H9 (cell line): ENCODE measurements at regions not wholly inside any gene's neighbourhood (a gene's known extent, or its start where the extent isn't known, plus 50 kb on each side); places are given as distances from the start of the nearest gene placed in this dataset.

ENCODE experiments used
- DNase-seq: peaks from one replicate; pipeline ENCODE4 v3.0.0-alpha.2; 2017
- H2AFZ ChIP-seq: one replicate; pipeline ENCODE4 v1.6.1; 2013; ENCODE audit warnings: mild to moderate bottlenecking, low read length, control low read depth, moderate library complexity
- H2AK5ac ChIP-seq: 2 replicates; pipeline ENCODE4 v1.6.1; 2013; ENCODE audit warnings: low read length, control low read depth, mixed read lengths; ENCODE audit not compliant: insufficient read length
- H2BK120ac ChIP-seq: one replicate; pipeline ENCODE4 v1.6.1; 2013; ENCODE audit warnings: low read depth, mild to moderate bottlenecking, low read length, control low read depth, inconsistent platforms; ENCODE audit not compliant: poor library complexity, severe bottlenecking
- H2BK12ac ChIP-seq: 2 replicates; pipeline ENCODE4 v1.6.1; 2013; ENCODE audit warnings: low read length, control low read depth, mixed read lengths, low read depth; ENCODE audit not compliant: insufficient read length
- H2BK15ac ChIP-seq: 2 replicates; pipeline ENCODE4 v1.6.1; 2013; ENCODE audit warnings: low read depth, low read length, control low read depth
- H2BK20ac ChIP-seq: one replicate; pipeline ENCODE4 v1.6.1; 2013; ENCODE audit warnings: low read depth, mild to moderate bottlenecking, low read length, control low read depth, inconsistent platforms; ENCODE audit not compliant: poor library complexity, severe bottlenecking
- H2BK5ac ChIP-seq: 2 replicates; pipeline ENCODE4 v1.6.1; 2013; ENCODE audit warnings: low read length, control low read depth, mixed read lengths; ENCODE audit not compliant: insufficient read length
- H3K14ac ChIP-seq: 2 replicates; pipeline ENCODE4 v1.6.1; 2013; ENCODE audit warnings: low read length, control low read depth; ENCODE audit not compliant: insufficient read depth
- H3K18ac ChIP-seq: 2 replicates; pipeline ENCODE4 v1.6.1; 2013; ENCODE audit warnings: low read depth, mild to moderate bottlenecking, mixed read lengths, low read length, control low read depth; ENCODE audit not compliant: insufficient read length
- H3K23ac ChIP-seq: 2 replicates; pipeline ENCODE4 v1.6.1; 2013; ENCODE audit warnings: low read length, control low read depth, mixed read lengths, low read depth; ENCODE audit not compliant: insufficient read length
- H3K23me2 ChIP-seq: 2 replicates; pipeline ENCODE4 v1.6.1; 2013; ENCODE audit warnings: low read depth, mild to moderate bottlenecking, mixed read lengths, low read length, control low read depth; ENCODE audit not compliant: insufficient read length, poor library complexity, severe bottlenecking
- H3K27ac ChIP-seq: 2 replicates; pipeline ENCODE4 v1.5.1; 2013; ENCODE audit warnings: low read length, control low read depth, mixed read lengths, low read depth; ENCODE audit not compliant: insufficient read length
- H3K27me3 ChIP-seq: 2 replicates; pipeline ENCODE4 v1.6.1; 2013; ENCODE audit warnings: low read length, control low read depth, inconsistent platforms; ENCODE audit not compliant: insufficient read depth
- H3K4ac ChIP-seq: 2 replicates; pipeline ENCODE4 v1.6.1; 2013; ENCODE audit warnings: low read depth, mild to moderate bottlenecking, control low read depth, inconsistent platforms, low read length, moderate library complexity
- H3K4me1 ChIP-seq: 2 replicates; pipeline ENCODE4 v1.6.1; 2013; ENCODE audit warnings: low read length, control low read depth, inconsistent platforms; ENCODE audit not compliant: insufficient read depth
- H3K4me2 ChIP-seq: 2 replicates; pipeline ENCODE4 v1.6.1; 2013; ENCODE audit warnings: low read length, control low read depth, mixed read lengths; ENCODE audit not compliant: insufficient read length, insufficient read depth
- H3K56ac ChIP-seq: 2 replicates; pipeline ENCODE4 v1.6.1; 2013; ENCODE audit warnings: low read depth, mild to moderate bottlenecking, mixed read lengths, low read length, control low read depth; ENCODE audit not compliant: insufficient read length
- H3K79me1 ChIP-seq: 2 replicates; pipeline ENCODE4 v1.6.1; 2013; ENCODE audit warnings: low read depth, mild to moderate bottlenecking, moderate library complexity, low read length, control low read depth, inconsistent platforms; ENCODE audit not compliant: insufficient read depth, poor library complexity, severe bottlenecking
- H3K79me2 ChIP-seq: 2 replicates; pipeline ENCODE4 v1.6.1; 2013; ENCODE audit warnings: low read length, control low read depth, inconsistent platforms; ENCODE audit not compliant: insufficient read depth
- H3K9ac ChIP-seq: 2 replicates; pipeline ENCODE4 v1.6.1; 2013; ENCODE audit warnings: low read length, control low read depth, mixed read lengths; ENCODE audit not compliant: insufficient read length; ENCODE audit errors: extremely low read depth
- H3K9me3 ChIP-seq: one replicate; pipeline ENCODE4 v1.6.1; 2013; ENCODE audit warnings: low read depth, low read length, inconsistent platforms; ENCODE audit not compliant: control insufficient read depth
- H3T11ph ChIP-seq: one replicate; pipeline ENCODE4 v1.6.1; 2013; ENCODE audit warnings: mild to moderate bottlenecking, low read length, control low read depth, inconsistent platforms
- H4K20me1 ChIP-seq: one replicate; pipeline ENCODE4 v1.6.1; 2013; ENCODE audit not compliant: control insufficient read depth, insufficient read length, insufficient read depth
- H4K5ac ChIP-seq: 2 replicates; pipeline ENCODE4 v1.6.1; 2013; ENCODE audit warnings: low read depth, mild to moderate bottlenecking, mixed read lengths, low read length, control low read depth; ENCODE audit not compliant: insufficient read length
- H4K8ac ChIP-seq: replicated peaks from 2 replicates; pipeline ENCODE4 v1.6.1; 2013; ENCODE audit warnings: low read length, control low read depth, mixed read lengths, low read depth; ENCODE audit not compliant: insufficient read length
- H4K91ac ChIP-seq: 2 replicates; pipeline ENCODE4 v1.6.1; 2013; ENCODE audit warnings: low read depth, mild to moderate bottlenecking, moderate library complexity, mixed read lengths, low read length, control low read depth; ENCODE audit not compliant: insufficient read length
- H3K27ac Mint-ChIP-seq, 3 experiments: 2 replicates in 2 of 3; 3 replicates in 1 of 3; pipeline ENCODE4 v1.8.0; 2020 to 2021; ENCODE audit warnings: mixed read lengths in 3 of 3, mild to moderate bottlenecking in 1 of 3, moderate library complexity in 1 of 3
- H3K27me3 Mint-ChIP-seq: 2 replicates; pipeline ENCODE4 v1.8.0; 2021; ENCODE audit warnings: low read depth, mild to moderate bottlenecking, moderate library complexity, mixed read lengths
- H3K36me3 Mint-ChIP-seq, 3 experiments: 2 replicates in 2 of 3; 3 replicates in 1 of 3; pipeline ENCODE4 v1.8.0; 2020 to 2021; ENCODE audit warnings: low read depth in 3 of 3, mixed read lengths in 3 of 3; ENCODE audit not compliant: insufficient read depth in 1 of 3
- H3K4me1 Mint-ChIP-seq, 2 experiments: 2 replicates each; pipeline ENCODE4 v1.8.0; 2020; ENCODE audit warnings: mixed read lengths in 2 of 2
- H3K4me3 Mint-ChIP-seq, 2 experiments: 2 replicates in 1 of 2; 3 replicates in 1 of 2; pipeline ENCODE4 v1.8.0; 2020 to 2021; ENCODE audit warnings: mild to moderate bottlenecking in 2 of 2, mixed read lengths in 2 of 2, moderate library complexity in 1 of 2
- H3K9me3 Mint-ChIP-seq, 2 experiments: 2 replicates in 1 of 2; 3 replicates in 1 of 2; pipeline ENCODE4 v1.8.0; 2020; ENCODE audit warnings: mild to moderate bottlenecking in 2 of 2, mixed read lengths in 2 of 2, moderate library complexity in 1 of 2
- WGBS: extraction: QIAGEN DNeasy Blood & Tissue Kit; methylation state at CpG from one replicate; pipeline ENCODE4 v1.1.7; 2013; ENCODE audit warnings: missing lambda C conversion rate, low lambda C conversion rate, mixed read lengths; ENCODE audit not compliant: insufficient read length; ENCODE audit errors: extremely low coverage; 5-methylcytosine and 5-hydroxymethylcytosine counted together
- TF ChIP-seq, protein P1 (sequence below): fragments of 200-600 bp; sonication (generic); conservative IDR thresholded peaks from 3 replicates; pipeline ENCODE4 v1.8.0; 2021; ENCODE audit warnings: antibody characterized with exemption, mild to moderate bottlenecking

- no peaks in the 10 kb centered on the region for H4K20me1 ChIP-seq
These were observed 199.2 kb downstream of the TFCP2L1 start for GRCh38 chr2:121085801-121086200.

More at GRCh38 chr2:121085801-121086200, 199.2 kb downstream of the TFCP2L1 start:
- Histone ChIP-seq H2BK15ac (no peak overlapping the region), H3K23ac (no peak overlapping the region), H2BK5ac (no peak overlapping the region), H4K5ac (no peak overlapping the region), H3K4ac (no peak overlapping the region), H3K27ac (no peak overlapping the region), H3K9me3 (no peaks in the 10 kb centered on the region), H3K18ac (no peak overlapping the region), H2BK120ac (no peak overlapping the region), H3K27me3 (no peaks in the 10 kb centered on the region; the same call in 1 of the 2 replicates), H3K4me2 (no peak overlapping the region), H2AK5ac (no peak overlapping the region), H2AFZ (no peak overlapping the region), H4K8ac (no peak overlapping the region), H3T11ph (no peak overlapping the region), H3K79me2 (no peaks in the 10 kb centered on the region), H4K91ac (no peak overlapping the region), H3K14ac (no peak overlapping the region), H3K79me1 (no peaks in the 10 kb centered on the region), H3K23me2 (no peaks in the 10 kb centered on the region), H3K9ac (no peak overlapping the region), H2BK12ac (no peak overlapping the region), H3K56ac (no peak overlapping the region), H2BK20ac (no peak overlapping the region), H3K4me1 (no peaks in the 10 kb centered on the region)
- TF ChIP-seq, protein P1, sequence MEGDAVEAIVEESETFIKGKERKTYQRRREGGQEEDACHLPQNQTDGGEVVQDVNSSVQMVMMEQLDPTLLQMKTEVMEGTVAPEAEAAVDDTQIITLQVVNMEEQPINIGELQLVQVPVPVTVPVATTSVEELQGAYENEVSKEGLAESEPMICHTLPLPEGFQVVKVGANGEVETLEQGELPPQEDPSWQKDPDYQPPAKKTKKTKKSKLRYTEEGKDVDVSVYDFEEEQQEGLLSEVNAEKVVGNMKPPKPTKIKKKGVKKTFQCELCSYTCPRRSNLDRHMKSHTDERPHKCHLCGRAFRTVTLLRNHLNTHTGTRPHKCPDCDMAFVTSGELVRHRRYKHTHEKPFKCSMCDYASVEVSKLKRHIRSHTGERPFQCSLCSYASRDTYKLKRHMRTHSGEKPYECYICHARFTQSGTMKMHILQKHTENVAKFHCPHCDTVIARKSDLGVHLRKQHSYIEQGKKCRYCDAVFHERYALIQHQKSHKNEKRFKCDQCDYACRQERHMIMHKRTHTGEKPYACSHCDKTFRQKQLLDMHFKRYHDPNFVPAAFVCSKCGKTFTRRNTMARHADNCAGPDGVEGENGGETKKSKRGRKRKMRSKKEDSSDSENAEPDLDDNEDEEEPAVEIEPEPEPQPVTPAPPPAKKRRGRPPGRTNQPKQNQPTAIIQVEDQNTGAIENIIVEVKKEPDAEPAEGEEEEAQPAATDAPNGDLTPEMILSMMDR = no peak
- H3K27ac Mint-ChIP-seq = no peak overlapping the region
- no CpG with 5 or more reads among the region's 5 CpGs for WGBS
- H3K4me1 Mint-ChIP-seq = no peaks in the 10 kb centered on the region
- DNase-seq = no peak
- peaks cover 11% of the 10 kb centered on the region for H3K27me3 Mint-ChIP-seq
- H3K9me3 Mint-ChIP-seq = no peaks in the 10 kb centered on the region
- H3K4me3 Mint-ChIP-seq = no peak overlapping the region
- no peaks in the 10 kb centered on the region for H3K36me3 Mint-ChIP-seq
